Endodermal cell (in vitro differentiated cells): ENCODE measurements at regions not wholly inside any gene's neighbourhood (a gene's known extent, or its start where the extent isn't known, plus 50 kb on each side); places are given as distances from the start of the nearest gene placed in this dataset.

Experiments
- DNase-seq: peaks from one replicate; pipeline ENCODE4 v3.0.0-alpha.2; 2017
- H3K27ac ChIP-seq: 2 replicates; pipeline ENCODE4 v1.5.1; 2013; ENCODE audit warnings: mild to moderate bottlenecking, low read depth, low read length, moderate library complexity
- H3K27me3 ChIP-seq: 2 replicates; pipeline ENCODE4 v1.6.1; 2013; ENCODE audit warnings: mild to moderate bottlenecking, low read length, moderate library complexity; ENCODE audit not compliant: insufficient read depth, control insufficient read depth, poor library complexity, severe bottlenecking
- H3K36me3 ChIP-seq: 2 replicates; pipeline ENCODE4 v1.7.0; 2013; ENCODE audit warnings: mild to moderate bottlenecking, low read length, moderate library complexity; ENCODE audit not compliant: control insufficient read depth, insufficient read depth
- H3K4me1 ChIP-seq: one replicate; pipeline ENCODE4 v1.7.0; 2013; ENCODE audit warnings: low read length; ENCODE audit not compliant: control insufficient read depth, insufficient read depth
- H3K4me3 ChIP-seq: 2 replicates; pipeline ENCODE4 v1.5.1; 2013; ENCODE audit warnings: mild to moderate bottlenecking, low read length, moderate library complexity
- H3K9ac ChIP-seq: 2 replicates; pipeline ENCODE4 v1.6.1; 2013; ENCODE audit warnings: mild to moderate bottlenecking, low read length, moderate library complexity; ENCODE audit not compliant: poor library complexity, severe bottlenecking; ENCODE audit errors: extremely low read depth
- H3K9me3 ChIP-seq: 2 replicates; pipeline ENCODE4 v1.6.1; 2013; ENCODE audit warnings: mild to moderate bottlenecking, low read length, moderate library complexity; ENCODE audit not compliant: control insufficient read depth
- H3K27ac Mint-ChIP-seq: 2 replicates; pipeline ENCODE4 v1.8.0; 2020; ENCODE audit warnings: mixed read lengths
- H3K27me3 Mint-ChIP-seq: 2 replicates; pipeline ENCODE4 v1.8.0; 2021; ENCODE audit warnings: mild to moderate bottlenecking, mixed read lengths; ENCODE audit not compliant: insufficient read depth
- H3K36me3 Mint-ChIP-seq: 2 replicates; pipeline ENCODE4 v1.8.0; 2020; ENCODE audit warnings: low read depth, mixed read lengths
- H3K4me1 Mint-ChIP-seq: 2 replicates; pipeline ENCODE4 v1.8.0; 2020; ENCODE audit warnings: mixed read lengths
- H3K4me3 Mint-ChIP-seq: 2 replicates; pipeline ENCODE4 v1.8.0; 2020; ENCODE audit warnings: mild to moderate bottlenecking, moderate library complexity, mixed read lengths
- H3K9me3 Mint-ChIP-seq: 2 replicates; pipeline ENCODE4 v1.8.0; 2020; ENCODE audit warnings: mild to moderate bottlenecking, mixed read lengths
- WGBS, 2 experiments: methylation state at CpG; one replicate each; pipeline versions ENCODE4 v1.1.5 to v1.1.7; 2013; ENCODE audit warnings: missing lambda C conversion rate in 2 of 2, mixed read lengths in 1 of 2; ENCODE audit not compliant: insufficient coverage in 1 of 2, insufficient read length in 1 of 2; 5-methylcytosine and 5-hydroxymethylcytosine counted together
- TF ChIP-seq, protein P1 (sequence below): fragments of 200-600 bp; sonication (generic); conservative IDR thresholded peaks from 2 replicates; pipeline ENCODE4 v1.5.0; 2021; ENCODE audit warnings: antibody characterized with exemption, mild to moderate bottlenecking

DNA sequence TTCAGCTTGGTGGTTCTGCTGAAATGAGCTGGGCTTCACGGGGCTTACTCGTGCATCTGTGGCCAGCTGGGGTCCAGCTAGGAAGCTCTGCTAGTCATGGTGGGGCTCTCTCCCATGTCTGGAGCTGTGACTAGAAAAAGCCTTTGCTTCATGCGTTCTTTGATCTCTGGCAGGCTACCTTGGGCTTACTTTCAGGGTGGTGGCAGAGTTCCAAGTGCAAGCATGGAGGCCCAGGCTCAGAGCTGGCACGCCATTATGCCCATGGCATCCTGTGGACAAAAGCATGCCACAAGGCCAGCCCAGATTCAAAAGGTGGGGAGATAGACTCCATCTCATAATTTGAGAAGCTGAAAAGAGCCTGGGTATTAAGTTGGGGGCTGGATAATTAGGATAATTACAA is 55.4 kb upstream of the GBA3 start:
- WGBS, 2 experiments, result 92 to 97% methylated on average over 4 of the region's 4 CpGs
- no peak overlapping the region for H3K27ac Mint-ChIP-seq
- TF ChIP-seq, protein P1, sequence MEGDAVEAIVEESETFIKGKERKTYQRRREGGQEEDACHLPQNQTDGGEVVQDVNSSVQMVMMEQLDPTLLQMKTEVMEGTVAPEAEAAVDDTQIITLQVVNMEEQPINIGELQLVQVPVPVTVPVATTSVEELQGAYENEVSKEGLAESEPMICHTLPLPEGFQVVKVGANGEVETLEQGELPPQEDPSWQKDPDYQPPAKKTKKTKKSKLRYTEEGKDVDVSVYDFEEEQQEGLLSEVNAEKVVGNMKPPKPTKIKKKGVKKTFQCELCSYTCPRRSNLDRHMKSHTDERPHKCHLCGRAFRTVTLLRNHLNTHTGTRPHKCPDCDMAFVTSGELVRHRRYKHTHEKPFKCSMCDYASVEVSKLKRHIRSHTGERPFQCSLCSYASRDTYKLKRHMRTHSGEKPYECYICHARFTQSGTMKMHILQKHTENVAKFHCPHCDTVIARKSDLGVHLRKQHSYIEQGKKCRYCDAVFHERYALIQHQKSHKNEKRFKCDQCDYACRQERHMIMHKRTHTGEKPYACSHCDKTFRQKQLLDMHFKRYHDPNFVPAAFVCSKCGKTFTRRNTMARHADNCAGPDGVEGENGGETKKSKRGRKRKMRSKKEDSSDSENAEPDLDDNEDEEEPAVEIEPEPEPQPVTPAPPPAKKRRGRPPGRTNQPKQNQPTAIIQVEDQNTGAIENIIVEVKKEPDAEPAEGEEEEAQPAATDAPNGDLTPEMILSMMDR, result no peak

More for the DNA sequence above, 55.4 kb upstream of the GBA3 start:
- Histone ChIP-seq H3K4me1 (no peaks in the 10 kb centered on the region), H3K27me3 (no peaks in the 10 kb centered on the region), H3K9me3 (no peaks in the 10 kb centered on the region), H3K36me3 (no peaks in the 10 kb centered on the region), H3K27ac (no peak overlapping the region), H3K4me3 (no peak overlapping the region), H3K9ac (no peak overlapping the region)
- DNase-seq, result no peak
- Mint-ChIP-seq H3K9me3 (peaks cover 22% of the 10 kb centered on the region), H3K27me3 (no peaks in the 10 kb centered on the region), H3K36me3 (no peaks in the 10 kb centered on the region), H3K4me1 (no peaks in the 10 kb centered on the region), H3K4me3 (no peak overlapping the region)
